CD4-positive, CD25-positive, alpha-beta regulatory T cell (primary cell): ENCODE measurements at regions not wholly inside any gene's neighbourhood (a gene's known extent, or its start where the extent isn't known, plus 50 kb on each side); places are given as distances from the start of the nearest gene placed in this dataset.

Experiments
- ATAC-seq, 2 donors: fragments of 150-1000 bp; cut with Tn5 transposase; one replicate each; pipeline ENCODE4 v1.10.0; 2021; ENCODE audit warnings: low read depth in 2 of 2, moderate number of reproducible peaks in 2 of 2, moderate library complexity in 1 of 2
- DNase-seq, 3 donors: peaks; one replicate each; pipeline versions ENCODE4 v3.0.0 to v3.0.0-alpha.2; 2012 to 2022; ENCODE audit warnings: mixed read lengths in 1 of 3
- H3K27ac ChIP-seq: one replicate; pipeline ENCODE4 v1.7.0; 2013; ENCODE audit warnings: mild to moderate bottlenecking, low read length; ENCODE audit not compliant: insufficient read depth, poor library complexity, severe bottlenecking
- H3K27me3 ChIP-seq: one replicate; pipeline ENCODE4 v1.7.0; 2013; ENCODE audit warnings: low read length; ENCODE audit not compliant: control insufficient read depth, insufficient read depth
- H3K36me3 ChIP-seq: one replicate; pipeline ENCODE4 v1.7.0; 2013; ENCODE audit warnings: mild to moderate bottlenecking, low read length, moderate library complexity; ENCODE audit not compliant: control insufficient read depth, insufficient read depth
- H3K4me1 ChIP-seq: 2 replicates; pipeline ENCODE4 v1.7.0; 2013; ENCODE audit warnings: mild to moderate bottlenecking, low read length; ENCODE audit not compliant: insufficient read depth, control insufficient read depth, poor library complexity, severe bottlenecking
- H3K4me3 ChIP-seq: one replicate; pipeline ENCODE4 v1.7.0; 2013; ENCODE audit warnings: low read depth, mild to moderate bottlenecking, low read length, moderate library complexity
- H3K9me3 ChIP-seq, 2 experiments: 1 replicate in 1 of 2; 2 replicates in 1 of 2; pipeline ENCODE4 v1.7.0; 2013; ENCODE audit warnings: low read length in 2 of 2, mild to moderate bottlenecking in 1 of 2, moderate library complexity in 1 of 2; ENCODE audit not compliant: control insufficient read depth in 2 of 2
- H3K27ac Mint-ChIP-seq, 3 donors: one replicate each; pipeline ENCODE4 v1.8.0; 2020 to 2022; ENCODE audit warnings: mild to moderate bottlenecking in 3 of 3, mixed read lengths in 3 of 3, moderate library complexity in 2 of 3
- H3K27me3 Mint-ChIP-seq: one replicate; pipeline ENCODE4 v1.8.0; 2022; ENCODE audit warnings: mild to moderate bottlenecking, mixed read lengths
- H3K36me3 Mint-ChIP-seq: one replicate; pipeline ENCODE4 v1.8.0; 2020; ENCODE audit warnings: mixed read lengths
- H3K4me1 Mint-ChIP-seq, 4 donors: one replicate each; pipeline ENCODE4 v1.8.0; 2020 to 2022; ENCODE audit warnings: mixed read lengths in 4 of 4, mild to moderate bottlenecking in 1 of 4
- H3K4me3 Mint-ChIP-seq, 4 donors: one replicate each; pipeline ENCODE4 v1.8.0; 2020 to 2022; ENCODE audit warnings: mild to moderate bottlenecking in 4 of 4, mixed read lengths in 4 of 4, moderate library complexity in 3 of 4
- H3K9me3 Mint-ChIP-seq, 7 donors: one replicate each; pipeline ENCODE4 v1.8.0; 2020 to 2022; ENCODE audit warnings: mixed read lengths in 7 of 7, mild to moderate bottlenecking in 3 of 7, moderate library complexity in 2 of 7

DNA sequence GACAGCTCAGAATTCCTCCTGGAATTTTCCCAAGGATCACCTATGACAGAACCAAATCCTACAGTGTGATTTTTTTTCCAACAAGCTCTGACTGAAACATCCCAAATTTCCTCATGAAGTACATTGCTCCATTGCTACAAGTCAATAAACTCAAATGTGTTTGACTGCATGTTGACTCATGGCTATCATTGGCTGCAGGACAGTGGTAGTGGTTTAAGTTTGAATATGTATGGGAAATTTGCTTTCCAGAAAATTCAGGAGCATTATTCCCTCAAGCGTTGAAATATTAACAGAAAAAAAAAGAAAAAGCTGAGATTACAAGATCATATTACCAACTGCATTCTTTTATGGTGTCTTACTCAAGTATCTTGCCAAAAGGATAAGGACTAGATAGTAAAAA lies 402.8 kb upstream of the DSEL start:
- no peaks in the 10 kb centered on the region for H3K27me3 Mint-ChIP-seq
- peaks cover 4 to 15% (median 8%) of the 10 kb centered on the region in 7 donors for H3K9me3 Mint-ChIP-seq
- Histone ChIP-seq H3K27ac (no peak overlapping the region), H3K36me3 (no peaks in the 10 kb centered on the region), H3K4me1 (no peaks in the 10 kb centered on the region), H3K9me3 (no peaks in the 10 kb centered on the region), H3K4me3 (no peak overlapping the region), H3K27me3 (no peaks in the 10 kb centered on the region)
- H3K4me3 Mint-ChIP-seq: no peak overlapping the region
- H3K27ac Mint-ChIP-seq: no peak overlapping the region
- ATAC-seq (no peak), DNase-seq (no peak)
- no peaks in the 10 kb centered on the region for H3K36me3 Mint-ChIP-seq
- H3K4me1 Mint-ChIP-seq: no peaks in the 10 kb centered on the region

DNA sequence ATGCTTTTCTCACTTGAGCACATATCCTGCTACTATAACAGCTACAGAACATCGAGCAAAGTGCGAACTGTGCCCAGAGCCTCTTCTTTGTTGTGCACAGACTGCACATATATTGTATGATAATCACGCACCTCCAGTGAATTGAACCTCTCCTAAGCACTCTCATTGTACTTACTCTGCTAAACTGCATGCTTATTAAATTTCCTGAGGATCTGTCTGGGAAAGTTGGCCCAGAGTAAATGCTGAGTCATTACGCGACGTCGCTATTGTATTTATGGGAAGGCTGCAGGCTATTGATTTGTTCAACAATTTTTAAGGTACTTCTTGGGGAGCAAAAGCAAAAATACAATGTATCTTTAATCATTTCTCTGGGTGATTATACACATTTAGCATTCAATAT lies 399.6 kb upstream of the DSEL start:
- Histone ChIP-seq H3K36me3 (no peaks in the 10 kb centered on the region), H3K9me3 (no peaks in the 10 kb centered on the region), H3K4me1 (no peaks in the 10 kb centered on the region), H3K27ac (no peak overlapping the region), H3K4me3 (no peak overlapping the region), H3K27me3 (no peaks in the 10 kb centered on the region)
- H3K36me3 Mint-ChIP-seq: no peaks in the 10 kb centered on the region
- H3K27me3 Mint-ChIP-seq: no peaks in the 10 kb centered on the region
- no peak overlapping the region for H3K4me3 Mint-ChIP-seq
- H3K9me3 Mint-ChIP-seq: peaks cover 5 to 20% (median 8%) of the 10 kb centered on the region in 7 donors
- ATAC-seq (no peak), DNase-seq (no peak)
- no peaks in the 10 kb centered on the region for H3K4me1 Mint-ChIP-seq
- no peak overlapping the region for H3K27ac Mint-ChIP-seq

DNA sequence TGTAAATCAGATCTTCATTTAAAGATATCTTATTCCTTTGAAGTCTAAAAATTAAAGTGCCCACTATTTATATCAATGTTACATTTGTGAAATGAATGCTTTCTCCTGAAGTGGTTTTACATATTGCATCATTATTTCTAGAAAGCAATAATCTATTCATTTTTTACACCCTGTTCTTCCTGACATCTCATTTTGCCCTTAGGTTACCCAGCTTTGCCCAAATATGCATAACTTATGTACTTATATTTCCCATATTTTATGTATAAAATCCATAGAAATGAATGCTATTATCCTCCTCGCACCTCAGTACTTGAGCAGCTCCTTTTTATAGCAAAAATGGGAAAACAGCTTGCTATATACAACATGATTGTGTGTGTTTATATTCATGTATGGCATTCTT lies 396.5 kb upstream of the DSEL start:
- Mint-ChIP-seq H3K4me1 (no peaks in the 10 kb centered on the region), H3K4me3 (no peak overlapping the region), H3K36me3 (no peaks in the 10 kb centered on the region), H3K27ac (no peak overlapping the region), H3K9me3 (peaks cover 0 to 10% (median 5%) of the 10 kb centered on the region in 7 donors), H3K27me3 (no peaks in the 10 kb centered on the region)
- Histone ChIP-seq H3K36me3 (no peaks in the 10 kb centered on the region), H3K27ac (no peak overlapping the region), H3K27me3 (no peaks in the 10 kb centered on the region), H3K4me1 (no peaks in the 10 kb centered on the region), H3K9me3 (no peaks in the 10 kb centered on the region), H3K4me3 (no peak overlapping the region)
- no peak for ATAC-seq
- DNase-seq: no peak

DNA sequence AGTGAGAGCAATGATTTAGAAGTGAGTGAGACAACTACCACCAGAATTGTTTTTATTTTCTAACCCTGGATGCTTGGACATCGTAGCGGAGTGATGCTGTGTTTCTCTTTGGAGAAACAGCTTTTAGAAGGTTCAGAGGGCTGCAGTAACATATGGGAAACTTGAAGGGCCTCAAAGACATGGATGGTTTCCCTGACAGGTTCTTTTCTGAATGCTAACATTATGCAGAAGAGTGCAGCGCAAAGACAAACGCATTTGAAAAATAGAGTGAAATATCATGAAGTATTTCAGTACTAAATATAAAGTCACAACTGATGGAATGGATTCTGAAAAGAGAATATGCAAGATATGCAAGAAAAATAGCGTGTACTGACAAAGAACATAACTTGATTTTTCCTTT lies 385.1 kb upstream of the DSEL start:
- H3K9me3 ChIP-seq: no peaks in the 10 kb centered on the region
- H3K27me3 ChIP-seq: no peaks in the 10 kb centered on the region
- Mint-ChIP-seq H3K4me1 (no peaks in the 10 kb centered on the region), H3K27ac (no peak overlapping the region), H3K4me3 (no peak overlapping the region), H3K36me3 (no peaks in the 10 kb centered on the region), H3K27me3 (no peaks in the 10 kb centered on the region), H3K9me3 (peaks cover 5 to 18% (median 7%) of the 10 kb centered on the region in 7 donors)
- no peak overlapping the region for H3K27ac ChIP-seq
- no peak overlapping the region for H3K4me3 ChIP-seq
- no peaks in the 10 kb centered on the region for H3K36me3 ChIP-seq
- H3K4me1 ChIP-seq: no peaks in the 10 kb centered on the region
- ATAC-seq: no peak
- DNase-seq: no peak

DNA sequence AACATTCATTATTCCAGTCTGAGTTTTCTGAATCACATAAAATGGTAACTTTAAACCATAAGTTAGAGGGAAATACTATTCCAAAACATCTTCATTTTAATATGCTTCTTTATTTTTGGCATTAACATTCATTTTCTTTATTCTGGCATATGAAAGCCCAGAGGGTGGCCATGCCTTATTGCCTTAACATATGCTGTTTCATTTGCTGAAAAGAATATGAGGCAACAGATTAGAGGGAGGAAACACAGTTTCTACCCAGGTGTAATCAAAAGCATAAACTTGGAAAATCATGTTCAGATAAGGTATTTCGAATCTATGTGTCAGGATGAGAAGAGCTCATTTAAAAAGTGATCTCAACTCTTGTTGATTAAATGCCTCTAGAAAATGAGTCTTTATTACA lies 379.9 kb upstream of the DSEL start:
- DNase-seq: no peak
- H3K4me3 Mint-ChIP-seq: no peak overlapping the region
- peaks cover 2 to 17% (median 5%) of the 10 kb centered on the region in 7 donors for H3K9me3 Mint-ChIP-seq
- no peaks in the 10 kb centered on the region for H3K4me1 Mint-ChIP-seq
- H3K36me3 Mint-ChIP-seq: no peaks in the 10 kb centered on the region
- ATAC-seq: no peak
- Histone ChIP-seq H3K4me3 (no peak overlapping the region), H3K36me3 (no peaks in the 10 kb centered on the region), H3K27ac (no peak overlapping the region), H3K9me3 (no peaks in the 10 kb centered on the region), H3K27me3 (no peaks in the 10 kb centered on the region), H3K4me1 (no peaks in the 10 kb centered on the region)
- H3K27me3 Mint-ChIP-seq: no peaks in the 10 kb centered on the region
- no peak overlapping the region for H3K27ac Mint-ChIP-seq

DNA sequence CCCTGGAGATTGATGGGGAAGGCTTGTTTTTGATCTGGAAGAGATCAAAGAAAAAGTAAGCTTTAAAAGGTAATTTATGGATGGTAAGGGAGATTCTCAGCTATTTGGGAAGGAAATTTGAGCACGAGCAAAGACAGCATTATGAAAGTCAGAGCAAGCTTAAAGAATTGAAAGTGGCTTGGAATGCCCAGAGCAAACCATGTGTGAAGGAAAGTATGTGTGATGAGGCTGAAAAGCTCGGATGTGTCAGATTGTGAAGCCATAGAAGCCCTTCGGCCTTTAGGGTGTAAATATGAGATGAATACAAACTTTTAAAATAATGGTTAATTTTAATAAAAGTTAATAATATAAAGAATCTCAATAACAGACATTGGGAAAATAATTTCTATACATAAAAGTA lies 377.4 kb upstream of the DSEL start:
- ATAC-seq (no peak), DNase-seq (no peak)
- no peak overlapping the region for H3K4me3 ChIP-seq
- Mint-ChIP-seq H3K36me3 (no peaks in the 10 kb centered on the region), H3K4me3 (no peak overlapping the region), H3K27ac (no peak overlapping the region), H3K9me3 (peaks cover 0 to 12% (median 3%) of the 10 kb centered on the region in 7 donors), H3K27me3 (no peaks in the 10 kb centered on the region), H3K4me1 (no peaks in the 10 kb centered on the region)
- H3K36me3 ChIP-seq: no peaks in the 10 kb centered on the region
- H3K27me3 ChIP-seq: no peaks in the 10 kb centered on the region
- H3K27ac ChIP-seq: no peak overlapping the region
- H3K9me3 ChIP-seq: no peaks in the 10 kb centered on the region
- no peaks in the 10 kb centered on the region for H3K4me1 ChIP-seq

DNA sequence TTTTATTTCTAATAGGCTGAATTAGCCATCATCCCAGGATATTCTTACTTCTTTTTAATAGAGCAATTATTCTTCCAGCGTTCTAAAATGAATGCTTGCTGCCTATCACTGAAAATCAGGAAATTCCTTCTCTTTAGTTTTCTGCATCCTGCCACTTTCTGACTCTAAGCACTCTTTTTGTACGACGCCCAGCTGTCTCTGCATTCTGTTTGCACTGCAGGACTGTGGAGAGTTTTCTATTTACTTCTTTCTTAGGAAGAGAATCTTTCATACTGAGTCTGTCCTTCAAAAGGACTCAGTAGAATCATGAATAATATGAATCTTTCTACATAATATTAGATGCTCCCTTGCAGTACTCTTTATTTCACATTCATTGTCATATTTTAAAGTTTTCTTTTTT lies 360.4 kb upstream of the DSEL start:
- no peak overlapping the region for H3K27ac ChIP-seq
- Mint-ChIP-seq H3K4me3 (no peak overlapping the region), H3K9me3 (peaks cover 0 to 6% (median 0%) of the 10 kb centered on the region in 7 donors), H3K27me3 (no peaks in the 10 kb centered on the region), H3K27ac (no peak overlapping the region), H3K36me3 (no peaks in the 10 kb centered on the region), H3K4me1 (no peaks in the 10 kb centered on the region)
- H3K27me3 ChIP-seq: no peaks in the 10 kb centered on the region
- no peaks in the 10 kb centered on the region for H3K36me3 ChIP-seq
- ATAC-seq (no peak), DNase-seq (no peak)
- no peaks in the 10 kb centered on the region for H3K4me1 ChIP-seq
- no peaks in the 10 kb centered on the region for H3K9me3 ChIP-seq
- no peak overlapping the region for H3K4me3 ChIP-seq

DNA sequence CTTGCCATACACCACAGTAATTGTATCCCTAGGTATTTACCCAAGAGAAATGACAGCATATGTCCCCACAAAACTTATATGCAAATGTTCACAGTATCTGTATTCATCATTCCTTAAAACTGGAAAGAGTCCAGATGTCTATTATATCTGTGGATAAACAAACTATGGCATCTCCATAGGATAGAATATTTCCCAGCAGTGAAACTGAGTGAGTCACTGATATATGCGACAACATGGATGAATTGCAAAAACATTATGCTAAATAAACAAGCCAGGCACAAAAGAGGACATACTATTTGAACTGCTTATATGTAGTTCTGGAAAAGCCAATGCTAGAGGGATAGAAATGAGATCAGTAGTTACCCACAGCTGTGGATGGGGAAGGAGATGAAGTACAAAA lies 359.4 kb upstream of the DSEL start:
- ATAC-seq (no peak), DNase-seq (no peak)
- Mint-ChIP-seq H3K4me1 (no peaks in the 10 kb centered on the region), H3K27ac (no peak overlapping the region), H3K27me3 (no peaks in the 10 kb centered on the region), H3K4me3 (no peak overlapping the region), H3K36me3 (no peaks in the 10 kb centered on the region), H3K9me3 (peaks cover 0 to 8% (median 0%) of the 10 kb centered on the region in 7 donors)
- Histone ChIP-seq H3K4me3 (no peak overlapping the region), H3K36me3 (no peaks in the 10 kb centered on the region), H3K9me3 (no peaks in the 10 kb centered on the region), H3K4me1 (no peaks in the 10 kb centered on the region), H3K27me3 (no peaks in the 10 kb centered on the region), H3K27ac (no peak overlapping the region)
